HCT116 (cell line): ENCODE measurements at regions not wholly inside any gene's neighbourhood (a gene's known extent, or its start where the extent isn't known, plus 50 kb on each side); places are given as distances from the start of the nearest gene placed in this dataset.

Experiments
- ATAC-seq: fragments of 200-7000 bp; cut with Tn5 transposase; 2 replicates; pipeline ENCODE4 v1.9.1; 2020; ENCODE audit warnings: mild to moderate bottlenecking, moderate library complexity
- BruUV-seq: library from RNA; stranded (reverse); fragments of 400-500 nt; replicated peaks from 2 replicates; lab custom pipeline; 2021; lab: Mats Ljungman, UMichigan
- CTCF ChIA-PET: fragments of 300-600 bp; sonication (Branson Sonifier 250); formaldehyde crosslinking; loops from one replicate; lab custom pipeline; 2021; ENCODE audit warnings: antibody characterized with exemption; lab: Charles Lee
- POLR2A ChIA-PET: fragments of 300-600, 350-600 bp; sonication (Branson Sonifier 250); formaldehyde crosslinking; loops from one replicate; lab custom pipeline; 2021; ENCODE audit warnings: antibody characterized with exemption; lab: Charles Lee
- RAD21 ChIA-PET, 2 experiments: fragments of 300-600 bp; sonication (Branson Sonifier 250); formaldehyde crosslinking; loops; one replicate each; lab custom pipeline; 2023; ENCODE audit warnings: low total read pairs in 2 of 2; ENCODE audit not compliant: uncharacterized antibody in 2 of 2, unreplicated experiment in 2 of 2, low non-redundant PET in 1 of 2; lab: Charles Lee
- DNase-seq: peaks from one replicate; pipeline ENCODE4 v3.0.0-alpha.2; 2010; ENCODE audit warnings: low read depth, low spot score
- H2AFZ ChIP-seq: fragments of 200-600 bp; shearing (Covaris generic), sonication (generic); 2 replicates; pipeline ENCODE4 v1.6.1; 2017; ENCODE audit warnings: low read depth, mixed run types, mixed read lengths, antibody characterized with exemption, low read length; ENCODE audit not compliant: poor library complexity, severe bottlenecking
- H3K27ac ChIP-seq: 2 replicates; pipeline ENCODE4 v1.5.1; 2012; ENCODE audit warnings: low read depth, low read length
- H3K27me3 ChIP-seq: fragments of 200-600 bp; sonication (generic); 2 replicates; pipeline ENCODE4 v1.6.1; 2016; ENCODE audit warnings: mixed run types, low read length, mixed read lengths; ENCODE audit not compliant: insufficient read depth
- H3K36me3 ChIP-seq, 2 experiments: fragments of 200-500 bp in 1 of 2; fragments of 200-600 bp in 1 of 2; sonication (Bioruptor generic) in 1 of 2; sonication (generic) in 1 of 2; 2 replicates each; pipeline versions ENCODE4 v1.5.1 to v1.6.1; 2014 to 2016; ENCODE audit warnings: low read length in 2 of 2, inconsistent platforms in 1 of 2, mixed read lengths in 1 of 2, mixed run types in 1 of 2; ENCODE audit not compliant: insufficient read depth in 2 of 2, control insufficient read depth in 1 of 2
- H3K4me1 ChIP-seq, 2 experiments: fragments of 200-600 bp in 1 of 2; sonication (generic) in 1 of 2; 2 replicates each; pipeline versions ENCODE4 v1.5.1 to v1.6.1; 2012 to 2017; ENCODE audit warnings: low read length in 2 of 2, inconsistent platforms in 1 of 2, mild to moderate bottlenecking in 1 of 2, mixed read lengths in 1 of 2, mixed run types in 1 of 2, moderate library complexity in 1 of 2; ENCODE audit not compliant: insufficient read depth in 2 of 2, control insufficient read depth in 1 of 2
- H3K4me2 ChIP-seq: fragments of 200-600 bp; sonication (generic); 2 replicates; pipeline ENCODE4 v1.6.1; 2017; ENCODE audit warnings: mixed run types, low read length, mixed read lengths
- H3K4me3 ChIP-seq, 2 experiments: fragments of 200-600 bp in 1 of 2; sonication (generic) in 1 of 2; replicated peaks in 1 of 2; 2 replicates each; pipeline ENCODE4 v1.5.1; 2011 to 2016; ENCODE audit warnings: low read length in 2 of 2, control low read depth in 1 of 2, low read depth in 1 of 2, mild to moderate bottlenecking in 1 of 2, mixed read lengths in 1 of 2, mixed run types in 1 of 2
- H3K79me2 ChIP-seq: fragments of 200-600 bp; sonication (generic); 2 replicates; pipeline ENCODE4 v1.6.1; 2017; ENCODE audit warnings: mild to moderate bottlenecking, mixed run types, low read length, moderate library complexity, mixed read lengths; ENCODE audit not compliant: insufficient read depth
- H3K9ac ChIP-seq: fragments of 200-600 bp; sonication (generic); 2 replicates; pipeline ENCODE4 v1.6.1; 2016; ENCODE audit warnings: low read length, mixed read lengths
- H3K9me2 ChIP-seq: fragments of 200-600 bp; sonication (generic), shearing (Covaris generic); 2 replicates; pipeline ENCODE4 v1.6.1; 2017; ENCODE audit warnings: mixed run types, mild to moderate bottlenecking, moderate library complexity; ENCODE audit not compliant: insufficient read depth
- H3K9me3 ChIP-seq, 2 experiments: fragments of 200-500 bp in 1 of 2; fragments of 200-600 bp in 1 of 2; sonication (Bioruptor generic) in 1 of 2; sonication (generic) in 1 of 2; 2 replicates each; pipeline ENCODE4 v1.6.1; 2014 to 2017; ENCODE audit warnings: low read length in 2 of 2, mixed read lengths in 2 of 2, inconsistent platforms in 1 of 2, low read depth in 1 of 2, mild to moderate bottlenecking in 1 of 2, mixed run types in 1 of 2, moderate library complexity in 1 of 2; ENCODE audit not compliant: control insufficient read depth in 1 of 2, insufficient read depth in 1 of 2
- H4K20me1 ChIP-seq: fragments of 200-600 bp; sonication (generic), shearing (Covaris generic); 2 replicates; pipeline ENCODE4 v1.6.1; 2017; ENCODE audit warnings: mixed run types, mild to moderate bottlenecking, moderate library complexity; ENCODE audit not compliant: insufficient read depth
- CTCF ChIP-seq, 3 experiments: fragments of 200-600 bp in 1 of 3; sonication (generic) in 1 of 3; IDR thresholded peaks in 2 of 3; conservative IDR thresholded peaks in 1 of 3; 2 replicates each; pipeline ENCODE4 v1.5.1; 2012 to 2017; ENCODE audit warnings: low read depth in 2 of 3, low read length in 2 of 3, antibody characterized with exemption in 1 of 3, borderline replicate concordance in 1 of 3, control low read depth in 1 of 3, mild to moderate bottlenecking in 1 of 3, mixed read lengths in 1 of 3, mixed run types in 1 of 3, moderate library complexity in 1 of 3; ENCODE audit not compliant: insufficient read depth in 1 of 3
- FOSL1 ChIP-seq: IDR thresholded peaks from 2 replicates; pipeline ENCODE4 v1.6.1; 2012; ENCODE audit warnings: low read depth
- RAD21 ChIP-seq: IDR thresholded peaks from 2 replicates; pipeline ENCODE4 v1.6.1; 2012; ENCODE audit warnings: low read depth, mild to moderate bottlenecking
- SP1 ChIP-seq: IDR thresholded peaks from 2 replicates; pipeline ENCODE4 v1.6.1; 2012; ENCODE audit warnings: low read depth
- intact Hi-C: fragments of 100-400 bp; cut with micrococcal nuclease; formaldehyde crosslinking; loops from 2 replicates; pipeline ENCODE4 v1.10.0; 2022

GRCh38 chr3:194987571-194988494, 283.1 kb downstream of the XXYLT1 start:
- peak overlapping the region; percentile 22 for H2AFZ ChIP-seq
- POLR2A ChIA-PET: interaction anchor here (1.0 kb wide), 1 partner anchor 13 kb away, joined by 3 read pairs; no protein-coding TSS in a partner anchor
- intact Hi-C loops: no loop called here
- RAD21 ChIA-PET: interaction anchor here in 1 of 2 experiments (0.7 kb wide), 1 partner anchor 305 kb away, joined by 3 read pairs; no protein-coding TSS in a partner anchor
- no peak overlapping the region for H3K4me3 ChIP-seq
- no peaks in the 10 kb centered on the region for H3K9me2 ChIP-seq
- no peaks in the 10 kb centered on the region for H3K36me3 ChIP-seq
- H3K9ac ChIP-seq: no peak overlapping the region
- no peaks in the 10 kb centered on the region for H3K27me3 ChIP-seq
- no TSS peak for BruUV-seq
- H3K27ac ChIP-seq: no peak overlapping the region
- TF ChIP-seq RAD21: no peak
- no peak for TF ChIP-seq FOSL1
- no peak for TF ChIP-seq SP1
- TF ChIP-seq CTCF (IDR thresholded peaks at IDR 0.05 in 2 of 3, conservative IDR thresholded peaks at IDR 0.05 in 1 of 3; ENCODE audit: borderline replicate concordance in 1 of 3, insufficient read depth in 1 of 3, low read depth in 2 of 3, low read length in 2 of 3): no peak
- no peaks in the 10 kb centered on the region for H4K20me1 ChIP-seq
- ATAC-seq: no peak
- peaks cover 3 to 23% of the 10 kb centered on the region in 2 experiments; a peak in 2 of 4 replicates for H3K4me1 ChIP-seq
- H3K9me3 ChIP-seq: no peaks in the 10 kb centered on the region
- no peak overlapping the region for H3K4me2 ChIP-seq
- no peaks in the 10 kb centered on the region for H3K79me2 ChIP-seq
- CTCF ChIA-PET: interaction anchor here (1.1 kb wide), 1 partner anchor 305 kb away, joined by 3 read pairs; no protein-coding TSS in a partner anchor
- DNase-seq: no peak
